GM21381 (cell line): ENCODE measurements at regions not wholly inside any gene's neighbourhood (a gene's known extent, or its start where the extent isn't known, plus 50 kb on each side); places are given as distances from the start of the nearest gene placed in this dataset.
A peak's percentile ranks its signal among the peaks of the same experiment; 100 is the strongest.
"Not testable (repeated sequence)": the region's sequence is repeated elsewhere in the genome, so short reads cannot be mapped to it uniquely, and the experiment has no call there.

Source experiments
- ATAC-seq: cut with Tn5 transposase; IDR thresholded peaks from one replicate; pipeline ENCODE4 v1.9.1; 2021; ENCODE audit warnings: mild to moderate bottlenecking, moderate library complexity; ENCODE audit not compliant: unreplicated experiment

DNA sequence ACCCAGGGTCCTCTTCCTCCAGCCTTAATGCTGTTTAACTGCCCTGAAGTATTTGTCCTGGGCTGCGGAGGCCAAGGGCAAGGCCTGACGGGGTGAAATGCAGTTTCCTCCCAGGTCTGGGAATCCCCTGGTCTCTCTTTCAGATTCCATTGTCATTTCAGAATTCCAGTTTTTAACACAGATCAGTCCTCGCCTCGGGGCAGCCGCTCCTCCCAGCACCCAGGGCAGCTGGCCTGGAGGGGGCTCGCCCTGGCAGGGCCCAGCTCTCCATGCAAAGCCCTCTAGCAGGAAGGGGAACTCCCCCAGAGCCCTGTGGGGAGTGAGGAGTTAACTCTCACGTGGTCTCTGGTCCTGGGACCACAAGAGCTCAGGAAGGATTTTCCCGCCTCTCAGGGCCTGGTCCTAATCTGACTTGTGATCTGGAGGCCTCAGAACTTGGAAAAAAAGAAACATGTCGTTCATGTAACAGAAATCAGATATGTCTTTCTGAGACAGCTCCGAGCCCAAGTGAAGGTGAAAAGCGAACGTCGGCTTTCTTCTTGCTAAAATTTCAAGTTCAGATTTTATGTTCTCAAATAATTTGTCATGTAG is 265.6 kb upstream of the SFSWAP start:
- no peak for ATAC-seq

DNA sequence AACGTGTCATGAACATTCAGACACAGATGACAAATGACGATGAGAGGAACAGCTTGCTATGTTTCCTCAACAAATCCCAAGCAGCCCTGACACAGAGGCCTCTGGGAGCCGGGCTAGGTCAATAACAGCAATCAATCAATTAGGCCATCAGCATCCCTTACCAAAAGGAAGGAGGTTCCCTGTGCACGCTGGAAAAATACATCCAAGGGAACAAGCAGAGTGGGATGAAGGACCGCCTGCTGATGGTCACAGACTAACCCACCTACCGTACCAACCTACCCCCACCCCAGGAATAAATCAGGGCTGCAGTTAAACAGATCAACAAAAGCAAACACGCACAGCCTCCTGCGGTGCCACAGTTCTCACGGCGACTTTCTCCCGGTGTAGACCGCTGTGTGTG is 265.1 kb upstream of the SFSWAP start:
- no peak for ATAC-seq

- ATAC-seq, result not testable (repeated sequence)
These were observed 263.3 kb upstream of the SFSWAP start for GRCh38 chr12:131447636-131448035.

- no peak for ATAC-seq
These were observed 262.6 kb upstream of the SFSWAP start for GRCh38 chr12:131448254-131448795.

DNA sequence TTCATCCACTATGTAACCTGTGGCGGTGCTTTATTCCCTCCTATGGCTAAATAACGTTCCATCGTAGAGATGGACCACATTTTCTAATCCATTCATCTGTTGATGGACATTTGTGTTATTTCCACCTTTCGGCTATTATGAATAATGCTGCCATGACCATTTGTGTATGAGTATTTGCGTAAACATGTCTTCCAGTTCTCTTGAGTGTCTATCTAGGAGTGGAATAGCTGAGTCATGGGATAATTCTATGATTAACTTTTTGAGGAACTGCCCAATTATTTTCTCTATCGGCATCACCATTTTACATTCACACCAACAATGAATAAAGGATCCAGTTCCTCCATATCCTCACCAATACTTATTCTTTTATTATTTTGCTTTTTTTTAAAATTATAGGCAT is 261.9 kb upstream of the SFSWAP start:
- ATAC-seq, result no peak

DNA sequence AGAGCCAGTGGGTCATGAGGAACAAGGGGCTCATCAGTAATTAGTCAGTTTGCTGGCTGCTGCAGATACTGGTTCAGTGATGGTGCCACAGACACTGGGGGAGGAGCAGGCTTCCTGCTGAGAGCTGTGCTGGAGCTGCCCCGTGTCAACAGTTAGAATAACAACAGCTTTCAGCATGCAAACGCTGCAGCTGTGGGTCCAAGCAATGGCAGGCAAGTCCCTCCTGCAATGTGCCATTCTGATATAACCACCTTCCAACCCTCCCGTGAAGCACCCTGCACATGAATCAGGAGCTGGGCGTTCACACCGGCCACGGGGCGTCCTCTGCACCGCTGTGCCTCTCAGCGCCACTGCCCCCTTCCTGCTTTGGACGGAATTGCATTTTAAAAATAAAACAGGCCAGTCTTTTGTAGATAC is 258.4 kb upstream of the SFSWAP start:
- no peak for ATAC-seq

GRCh38 chr12:131454418-131455217 is 256.3 kb upstream of the SFSWAP start:
- ATAC-seq, result peak; percentile 96

GRCh38 chr12:131455218-131455506 is 255.7 kb upstream of the SFSWAP start:
- ATAC-seq, result no peak

DNA sequence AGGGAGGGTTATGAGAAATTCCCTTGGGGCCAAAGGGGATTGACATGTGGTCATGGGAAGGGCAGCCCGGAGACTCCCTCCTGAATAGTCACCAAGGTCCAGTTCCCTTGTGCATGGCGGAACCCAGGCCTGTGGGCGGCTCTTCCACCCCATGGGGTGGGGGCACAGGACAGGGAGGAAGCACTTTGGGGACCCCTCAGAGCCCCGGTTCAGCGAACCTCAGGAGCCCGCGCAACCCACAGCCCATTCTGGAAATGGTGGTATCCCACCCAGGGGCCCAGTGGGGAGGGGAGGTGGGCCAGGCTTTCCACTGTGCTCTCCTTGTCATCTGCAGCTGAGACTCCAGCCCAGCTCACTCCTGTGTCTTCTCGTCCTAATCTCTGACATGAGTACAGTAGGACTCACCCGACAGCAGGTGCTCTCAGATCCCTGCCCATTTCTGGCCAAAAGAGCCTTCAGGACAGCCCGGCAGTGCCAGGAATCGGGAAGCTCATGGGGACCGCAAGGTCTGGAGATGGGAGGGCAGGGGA is 255.2 kb upstream of the SFSWAP start:
- no peak for ATAC-seq

DNA sequence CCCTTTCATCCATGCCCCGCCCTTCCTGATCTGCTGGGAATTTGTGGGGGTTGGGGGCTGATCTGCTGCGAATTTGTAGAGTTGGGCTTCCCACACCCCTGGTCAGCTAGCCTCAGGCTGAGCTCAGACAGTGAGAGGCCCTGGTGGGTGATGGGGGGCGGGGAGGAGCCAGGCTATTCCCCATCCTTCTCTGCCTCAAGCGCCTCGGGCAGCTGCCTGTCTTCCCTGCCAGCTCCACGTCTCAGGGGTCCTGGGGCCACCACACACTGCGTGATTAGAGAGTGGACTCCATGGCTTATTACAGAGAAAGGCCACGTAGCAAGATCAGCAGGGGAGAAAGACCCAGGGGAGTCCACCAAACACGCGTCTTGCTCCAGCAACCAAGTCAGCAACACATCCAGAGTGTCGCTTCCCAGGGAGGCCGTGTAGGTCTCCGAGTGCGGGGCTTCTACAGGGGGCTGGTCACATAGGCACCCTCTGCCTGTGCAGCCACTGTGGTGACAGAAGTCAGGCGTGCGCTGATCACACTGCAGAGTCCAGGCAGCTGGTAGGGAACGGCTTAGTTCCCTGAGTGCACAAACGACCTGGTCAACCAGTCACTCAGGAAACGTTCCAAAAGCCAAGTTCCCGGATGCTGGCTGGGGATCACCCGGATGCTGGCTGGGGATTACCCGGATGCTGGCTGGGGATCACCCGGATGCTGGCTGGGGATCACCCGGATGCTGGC is 254.4 kb upstream of the SFSWAP start:
- no peak for ATAC-seq

- ATAC-seq, result no peak
These were observed 253.9 kb upstream of the SFSWAP start for GRCh38 chr12:131457028-131457310.

GRCh38 chr12:131457331-131458047 is 253.4 kb upstream of the SFSWAP start:
- ATAC-seq, result no peak

DNA sequence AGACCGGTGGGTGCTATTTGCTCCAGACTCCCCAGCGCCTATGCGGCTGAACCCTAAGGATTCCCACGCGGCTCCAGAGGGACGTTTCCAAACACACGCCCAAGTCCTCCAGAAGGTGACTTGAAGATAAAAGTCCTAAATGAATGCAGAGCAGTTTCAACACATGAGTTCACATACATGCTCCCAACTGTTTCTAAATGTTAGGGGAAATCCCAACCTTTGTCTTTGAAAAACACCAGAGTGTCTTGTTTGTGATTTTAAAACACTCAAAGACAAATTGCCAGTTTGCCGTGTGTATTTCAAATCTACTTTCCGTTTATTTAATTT is 252.9 kb upstream of the SFSWAP start:
- ATAC-seq, result no peak

GRCh38 chr12:131458931-131459772 is 251.7 kb upstream of the SFSWAP start:
- no peak for ATAC-seq

- ATAC-seq, result no peak
These were observed 251.0 kb upstream of the SFSWAP start for GRCh38 chr12:131459773-131460365.

DNA sequence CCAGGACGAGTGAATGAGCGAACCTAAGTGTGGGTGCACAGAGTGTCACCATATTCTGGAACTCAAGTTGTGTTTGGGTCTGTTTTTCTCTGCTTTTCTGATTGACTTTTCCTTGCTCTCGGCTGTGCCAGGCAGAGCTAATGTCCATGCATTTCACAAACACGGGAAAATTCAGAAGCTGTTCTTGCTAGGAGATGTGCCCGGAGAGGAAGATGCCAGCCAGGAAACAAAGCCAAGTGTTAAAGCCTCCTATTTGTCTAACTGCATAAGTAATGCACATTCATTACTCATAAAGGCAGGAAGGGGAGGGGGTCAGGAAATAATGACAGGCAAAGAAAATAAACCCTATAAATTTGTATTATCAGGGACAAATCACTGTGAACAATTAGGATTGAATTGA is 250.4 kb upstream of the SFSWAP start:
- ATAC-seq, result no peak

DNA sequence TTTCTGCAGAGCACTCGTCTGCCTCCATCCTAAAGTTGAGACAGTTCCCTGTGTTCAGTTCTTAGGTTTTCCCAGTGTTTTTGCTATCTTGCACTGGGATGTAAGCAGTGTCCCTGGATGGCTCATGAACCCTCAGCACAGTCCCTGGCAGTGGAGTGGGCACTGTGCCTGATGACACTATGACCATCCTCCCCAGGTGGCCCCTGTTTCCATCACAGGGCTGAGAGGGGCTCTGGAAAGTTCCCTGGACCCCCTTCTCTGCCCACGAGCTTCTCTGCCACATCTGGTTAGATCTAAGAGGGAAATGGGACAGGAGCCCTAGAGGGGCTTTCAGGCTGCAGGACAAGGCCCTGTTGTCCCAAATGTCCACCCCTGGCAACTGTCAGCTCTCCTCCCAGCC is 249.8 kb upstream of the SFSWAP start:
- no peak for ATAC-seq

- ATAC-seq, result no peak
These were observed 247.7 kb upstream of the SFSWAP start for GRCh38 chr12:131463174-131463573.

DNA sequence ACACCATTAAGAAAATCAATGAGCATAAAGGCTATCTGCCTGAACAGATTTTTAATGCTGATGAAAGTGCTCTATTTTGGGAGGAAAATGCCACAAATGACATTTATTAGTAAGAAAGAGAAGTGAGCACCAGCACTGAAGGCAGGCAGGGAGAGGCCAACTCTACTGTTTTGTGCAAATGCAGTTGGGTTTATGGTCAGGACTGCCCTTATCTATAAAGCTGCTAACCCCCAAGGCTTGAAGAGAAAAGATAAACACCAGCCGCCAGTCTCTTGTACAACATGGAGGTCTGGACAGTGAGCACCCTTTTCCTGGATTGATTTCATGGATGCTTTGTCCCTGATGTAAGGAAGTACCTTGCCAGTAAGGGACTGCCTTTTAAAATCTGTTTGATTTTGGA is 246.8 kb upstream of the SFSWAP start:
- no peak for ATAC-seq

GRCh38 chr12:131466306-131466705 is 244.6 kb upstream of the SFSWAP start:
- no peak for ATAC-seq
